ENCODE measurements at regions not wholly inside any gene's neighbourhood (a gene's known extent, or its start where the extent isn't known, plus 50 kb on each side); places are given as distances from the start of the nearest gene placed in this dataset.

DNA sequence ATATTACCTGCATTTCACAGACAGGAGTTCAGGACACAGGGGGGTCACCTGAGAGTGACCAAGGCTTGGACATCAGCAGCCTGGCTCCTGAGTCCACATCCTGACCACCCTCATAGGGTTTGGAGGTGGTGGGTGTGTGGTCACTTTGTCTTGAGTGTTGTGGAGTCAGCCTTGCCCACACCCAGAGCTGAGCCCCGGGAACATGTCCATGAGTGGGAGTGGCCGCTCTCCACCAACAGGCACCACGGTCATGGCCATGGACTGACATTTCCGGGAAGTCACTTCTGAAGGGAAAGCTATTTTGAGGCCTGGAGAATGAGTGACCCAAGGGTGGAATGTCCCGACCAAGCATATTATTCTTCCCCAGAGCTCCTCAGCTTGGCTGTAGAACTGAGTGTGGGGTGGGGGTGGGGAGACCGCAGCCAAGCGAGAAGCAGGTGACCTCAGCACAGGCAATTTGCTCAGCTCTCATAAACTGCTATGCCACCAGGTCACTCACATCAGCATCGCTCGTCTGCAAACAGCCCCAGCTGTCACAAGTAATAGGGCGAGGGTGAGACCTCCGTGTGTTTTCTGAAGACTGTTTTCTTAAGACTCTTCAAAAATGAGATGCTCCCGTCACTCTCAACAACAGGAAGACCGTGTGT, 348.6 kb upstream of the CDH4 start:
- Mint-ChIP-seq H3K27ac (ENCODE audit: unreplicated experiment) (no peak overlapping the region), H3K4me3 (ENCODE audit: unreplicated experiment) (no peak overlapping the region), H3K9me3 (ENCODE audit: unreplicated experiment) (peaks cover 2% of the 10 kb centered on the region), H3K36me3 (ENCODE audit: unreplicated experiment) (peaks cover 7% of the 10 kb centered on the region), H3K4me1 (ENCODE audit: low read depth, unreplicated experiment) (no peaks in the 10 kb centered on the region), H3K27me3 (ENCODE audit: unreplicated experiment) (peaks cover 4% of the 10 kb centered on the region)
- TF ChIP-seq, protein P1, sequence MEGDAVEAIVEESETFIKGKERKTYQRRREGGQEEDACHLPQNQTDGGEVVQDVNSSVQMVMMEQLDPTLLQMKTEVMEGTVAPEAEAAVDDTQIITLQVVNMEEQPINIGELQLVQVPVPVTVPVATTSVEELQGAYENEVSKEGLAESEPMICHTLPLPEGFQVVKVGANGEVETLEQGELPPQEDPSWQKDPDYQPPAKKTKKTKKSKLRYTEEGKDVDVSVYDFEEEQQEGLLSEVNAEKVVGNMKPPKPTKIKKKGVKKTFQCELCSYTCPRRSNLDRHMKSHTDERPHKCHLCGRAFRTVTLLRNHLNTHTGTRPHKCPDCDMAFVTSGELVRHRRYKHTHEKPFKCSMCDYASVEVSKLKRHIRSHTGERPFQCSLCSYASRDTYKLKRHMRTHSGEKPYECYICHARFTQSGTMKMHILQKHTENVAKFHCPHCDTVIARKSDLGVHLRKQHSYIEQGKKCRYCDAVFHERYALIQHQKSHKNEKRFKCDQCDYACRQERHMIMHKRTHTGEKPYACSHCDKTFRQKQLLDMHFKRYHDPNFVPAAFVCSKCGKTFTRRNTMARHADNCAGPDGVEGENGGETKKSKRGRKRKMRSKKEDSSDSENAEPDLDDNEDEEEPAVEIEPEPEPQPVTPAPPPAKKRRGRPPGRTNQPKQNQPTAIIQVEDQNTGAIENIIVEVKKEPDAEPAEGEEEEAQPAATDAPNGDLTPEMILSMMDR (IDR thresholded peaks at IDR 0.05; ENCODE audit: partially characterized antibody, unreplicated experiment), result no peak
- DNase-seq, result no peak

DNA sequence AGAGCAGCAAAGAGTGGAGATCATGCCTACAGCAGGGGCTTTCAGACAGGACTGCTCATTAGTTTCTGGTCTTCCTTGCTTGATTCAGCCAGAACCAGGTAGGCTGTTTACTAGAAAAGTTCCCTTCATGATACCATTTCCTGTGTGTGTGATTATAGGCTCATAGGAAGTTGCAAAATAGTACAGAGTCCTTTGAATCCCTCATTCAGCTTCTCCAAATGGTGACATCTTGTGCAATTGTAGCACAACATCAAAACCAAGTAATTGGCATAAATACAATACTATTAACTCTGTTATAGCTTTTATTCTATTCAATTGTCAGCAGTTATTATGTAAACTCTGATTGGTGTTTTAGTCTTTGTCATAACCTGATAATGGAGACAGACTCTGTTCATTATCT, 347.3 kb upstream of the CDH4 start:
- TF ChIP-seq, protein P1 (IDR thresholded peaks at IDR 0.05; ENCODE audit: partially characterized antibody, unreplicated experiment), result no peak
- H3K9me3 Mint-ChIP-seq (ENCODE audit: unreplicated experiment), result peaks cover 2% of the 10 kb centered on the region
- no peaks in the 10 kb centered on the region for H3K4me1 Mint-ChIP-seq (ENCODE audit: low read depth, unreplicated experiment)
- peaks cover 7% of the 10 kb centered on the region for H3K36me3 Mint-ChIP-seq (ENCODE audit: unreplicated experiment)
- H3K27me3 Mint-ChIP-seq (ENCODE audit: unreplicated experiment), result peaks cover 6% of the 10 kb centered on the region
- H3K4me3 Mint-ChIP-seq (ENCODE audit: unreplicated experiment), result no peak overlapping the region
- no peak overlapping the region for H3K27ac Mint-ChIP-seq (ENCODE audit: unreplicated experiment)
- DNase-seq, result no peak

DNA sequence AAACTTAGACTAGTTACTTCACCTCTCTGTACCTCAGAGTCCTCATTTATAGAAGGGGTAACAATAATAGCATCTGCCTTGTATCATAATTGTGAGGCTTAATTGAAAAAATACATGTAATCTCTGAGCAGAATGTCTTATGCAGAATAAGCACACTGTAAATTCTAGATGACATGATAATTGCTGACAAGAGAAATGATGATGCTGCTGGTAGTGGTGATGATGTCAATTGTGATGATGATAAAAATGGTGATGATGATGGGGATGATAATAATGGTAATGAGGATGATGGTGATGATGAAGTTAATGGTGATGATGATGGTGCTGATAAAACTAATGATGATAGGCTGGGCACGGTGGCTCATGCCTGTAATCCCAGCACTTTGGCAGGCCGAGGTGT, 346.1 kb upstream of the CDH4 start:
- H3K4me1 Mint-ChIP-seq (ENCODE audit: low read depth, unreplicated experiment), result no peaks in the 10 kb centered on the region
- peaks cover 7% of the 10 kb centered on the region for H3K36me3 Mint-ChIP-seq (ENCODE audit: unreplicated experiment)
- TF ChIP-seq, protein P1 (IDR thresholded peaks at IDR 0.05; ENCODE audit: partially characterized antibody, unreplicated experiment), result no peak
- no peak overlapping the region for H3K4me3 Mint-ChIP-seq (ENCODE audit: unreplicated experiment)
- DNase-seq, result no peak
- H3K27ac Mint-ChIP-seq (ENCODE audit: unreplicated experiment), result no peak overlapping the region
- peaks cover 6% of the 10 kb centered on the region for H3K27me3 Mint-ChIP-seq (ENCODE audit: unreplicated experiment)
- peaks cover 2% of the 10 kb centered on the region for H3K9me3 Mint-ChIP-seq (ENCODE audit: unreplicated experiment)

DNA sequence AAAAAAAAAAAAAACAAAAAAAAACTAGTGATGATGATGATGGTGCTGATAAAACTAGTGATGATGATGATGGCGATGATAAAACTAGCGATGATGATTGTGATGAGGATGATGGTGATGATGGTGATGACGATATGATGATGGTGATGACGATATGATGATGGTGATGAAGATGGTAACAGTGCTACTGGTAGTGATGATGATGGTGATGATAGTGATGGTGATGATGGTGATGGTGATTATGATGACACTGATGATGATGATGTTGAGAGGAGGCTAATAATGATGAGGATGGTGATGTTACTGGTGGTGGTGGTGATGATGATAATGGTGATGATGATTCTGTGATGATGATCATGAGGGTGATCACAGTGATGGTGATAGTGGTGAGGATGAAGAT, 345.5 kb upstream of the CDH4 start:
- H3K27me3 Mint-ChIP-seq (ENCODE audit: unreplicated experiment), result peaks cover 6% of the 10 kb centered on the region
- no peaks in the 10 kb centered on the region for H3K4me1 Mint-ChIP-seq (ENCODE audit: low read depth, unreplicated experiment)
- no peak for DNase-seq
- H3K9me3 Mint-ChIP-seq (ENCODE audit: unreplicated experiment), result peaks cover 2% of the 10 kb centered on the region
- no peak overlapping the region for H3K4me3 Mint-ChIP-seq (ENCODE audit: unreplicated experiment)
- H3K36me3 Mint-ChIP-seq (ENCODE audit: unreplicated experiment), result peaks cover 7% of the 10 kb centered on the region
- no peak overlapping the region for H3K27ac Mint-ChIP-seq (ENCODE audit: unreplicated experiment)
- TF ChIP-seq, protein P1 (IDR thresholded peaks at IDR 0.05; ENCODE audit: partially characterized antibody, unreplicated experiment), result no peak

DNA sequence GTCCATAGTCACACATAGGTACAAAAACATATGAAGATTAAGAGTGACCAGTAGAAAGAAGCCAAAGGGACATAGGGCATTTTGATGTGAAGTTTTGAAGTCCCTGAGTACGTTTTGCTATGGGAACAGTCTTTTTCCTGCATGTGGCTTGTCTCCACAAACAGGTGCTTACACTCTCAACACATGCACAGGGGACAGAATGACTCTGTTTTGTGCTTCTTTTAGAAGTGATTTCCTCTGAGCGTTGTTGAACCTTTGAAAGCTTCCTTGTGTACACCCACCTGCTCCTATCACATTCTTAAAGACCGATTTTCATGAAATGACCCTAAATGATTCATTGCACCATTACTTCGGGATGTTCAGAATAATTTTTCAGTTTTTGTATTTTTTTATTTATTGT, 338.8 kb upstream of the CDH4 start:
- no peak for DNase-seq
- H3K36me3 Mint-ChIP-seq (ENCODE audit: unreplicated experiment), result no peaks in the 10 kb centered on the region
- H3K27ac Mint-ChIP-seq (ENCODE audit: unreplicated experiment), result no peak overlapping the region
- no peaks in the 10 kb centered on the region for H3K4me1 Mint-ChIP-seq (ENCODE audit: low read depth, unreplicated experiment)
- peaks cover 3% of the 10 kb centered on the region for H3K9me3 Mint-ChIP-seq (ENCODE audit: unreplicated experiment)
- TF ChIP-seq, protein P1 (IDR thresholded peaks at IDR 0.05; ENCODE audit: partially characterized antibody, unreplicated experiment), result no peak
- H3K27me3 Mint-ChIP-seq (ENCODE audit: unreplicated experiment), result peaks cover 1% of the 10 kb centered on the region
- H3K4me3 Mint-ChIP-seq (ENCODE audit: unreplicated experiment), result no peak overlapping the region
